Activated CD4-positive, alpha-beta T cell treated with anti-CD3 and anti-CD28 coated beads, Interleukin-2, amount 10 ng/mL, durations not matched to agents 24 days and 14 days (primary cell): ENCODE measurements at regions not wholly inside any gene's neighbourhood (a gene's known extent, or its start where the extent isn't known, plus 50 kb on each side); places are given as distances from the start of the nearest gene placed in this dataset.
"Not testable (repeated sequence)": the region's sequence is repeated elsewhere in the genome, so short reads cannot be mapped to it uniquely, and the experiment has no call there.

Experiments
- DNase-seq: peaks from one replicate; pipeline ENCODE4 v3.0.0; 2022
- H3K27ac Mint-ChIP-seq: one replicate; pipeline ENCODE4 v1.8.0; 2022; ENCODE audit warnings: mild to moderate bottlenecking, mixed read lengths
- H3K27me3 Mint-ChIP-seq: one replicate; pipeline ENCODE4 v1.8.0; 2022; ENCODE audit warnings: mixed read lengths
- H3K36me3 Mint-ChIP-seq: one replicate; pipeline ENCODE4 v1.8.0; 2022; ENCODE audit warnings: low read depth, mild to moderate bottlenecking, mixed read lengths
- H3K4me1 Mint-ChIP-seq: one replicate; pipeline ENCODE4 v1.8.0; 2021; ENCODE audit warnings: mixed read lengths
- H3K4me3 Mint-ChIP-seq: one replicate; pipeline ENCODE4 v1.8.0; 2022; ENCODE audit warnings: mild to moderate bottlenecking, moderate library complexity, mixed read lengths
- H3K9me3 Mint-ChIP-seq: one replicate; pipeline ENCODE4 v1.8.0; 2021; ENCODE audit warnings: mixed read lengths
- intact Hi-C: fragments of 100-400 bp; cut with micrococcal nuclease; formaldehyde crosslinking; loops from one replicate; pipeline ENCODE4 v1.15.1; 2023

GRCh38 chr22:21150863-21151262 lies 105.1 kb downstream of the LRRC74B start:
- H3K36me3 Mint-ChIP-seq, H3K27ac Mint-ChIP-seq, H3K27me3 Mint-ChIP-seq, DNase-seq, H3K4me1 Mint-ChIP-seq, H3K9me3 Mint-ChIP-seq, H3K4me3 Mint-ChIP-seq, intact Hi-C loops: not testable (repeated sequence)

- H3K4me1 Mint-ChIP-seq, H3K27me3 Mint-ChIP-seq, H3K4me3 Mint-ChIP-seq, DNase-seq, intact Hi-C loops, H3K27ac Mint-ChIP-seq, H3K36me3 Mint-ChIP-seq, H3K9me3 Mint-ChIP-seq: not testable (repeated sequence)
These were observed 142.1 kb downstream of the LRRC74B start for GRCh38 chr22:21187841-21188240.

- H3K9me3 Mint-ChIP-seq, intact Hi-C loops, H3K36me3 Mint-ChIP-seq, DNase-seq, H3K4me1 Mint-ChIP-seq, H3K27me3 Mint-ChIP-seq, H3K27ac Mint-ChIP-seq, H3K4me3 Mint-ChIP-seq: not testable (repeated sequence)
These were observed 166.3 kb downstream of the LRRC74B start for GRCh38 chr22:21212054-21212453.

- H3K36me3 Mint-ChIP-seq, intact Hi-C loops, H3K9me3 Mint-ChIP-seq, H3K4me1 Mint-ChIP-seq, H3K4me3 Mint-ChIP-seq, H3K27me3 Mint-ChIP-seq, DNase-seq, H3K27ac Mint-ChIP-seq: not testable (repeated sequence)
These were observed 167.4 kb upstream of the RIMBP3B start for GRCh38 chr22:21215973-21216731.

- intact Hi-C loops, H3K36me3 Mint-ChIP-seq, H3K27ac Mint-ChIP-seq, H3K27me3 Mint-ChIP-seq, H3K4me3 Mint-ChIP-seq, H3K4me1 Mint-ChIP-seq, DNase-seq, H3K9me3 Mint-ChIP-seq: not testable (repeated sequence)
These were observed 158.7 kb upstream of the RIMBP3B start for GRCh38 chr22:21224900-21225299.

GRCh38 chr22:21226901-21227693 lies 156.5 kb upstream of the RIMBP3B start:
- H3K27me3 Mint-ChIP-seq, H3K4me3 Mint-ChIP-seq, H3K27ac Mint-ChIP-seq, H3K4me1 Mint-ChIP-seq, DNase-seq, H3K36me3 Mint-ChIP-seq, intact Hi-C loops, H3K9me3 Mint-ChIP-seq: not testable (repeated sequence)

- H3K4me1 Mint-ChIP-seq, H3K27ac Mint-ChIP-seq, DNase-seq, H3K9me3 Mint-ChIP-seq, H3K4me3 Mint-ChIP-seq, H3K27me3 Mint-ChIP-seq, H3K36me3 Mint-ChIP-seq, intact Hi-C loops: not testable (repeated sequence)
These were observed 132.1 kb upstream of the RIMBP3B start for GRCh38 chr22:21251435-21251834.

- H3K36me3 Mint-ChIP-seq, H3K9me3 Mint-ChIP-seq, H3K27ac Mint-ChIP-seq, H3K27me3 Mint-ChIP-seq, intact Hi-C loops, H3K4me1 Mint-ChIP-seq, H3K4me3 Mint-ChIP-seq: not testable (repeated sequence)
- DNase-seq, result peak; percentile 54
These were observed 100.9 kb upstream of the RIMBP3B start for GRCh38 chr22:21282646-21283045.

GRCh38 chr22:21293702-21294101 lies 89.8 kb upstream of the RIMBP3B start:
- intact Hi-C loops, H3K9me3 Mint-ChIP-seq, H3K4me1 Mint-ChIP-seq, H3K4me3 Mint-ChIP-seq, H3K36me3 Mint-ChIP-seq, H3K27ac Mint-ChIP-seq, H3K27me3 Mint-ChIP-seq: not testable (repeated sequence)
- peak; percentile 56 for DNase-seq

- H3K4me1 Mint-ChIP-seq, intact Hi-C loops, H3K27me3 Mint-ChIP-seq, DNase-seq, H3K27ac Mint-ChIP-seq, H3K4me3 Mint-ChIP-seq, H3K36me3 Mint-ChIP-seq, H3K9me3 Mint-ChIP-seq: not testable (repeated sequence)
These were observed 55.9 kb upstream of the RIMBP3B start for GRCh38 chr22:21327629-21328028.
